Hematopoietic multipotent progenitor cell treated with erythropoietin and hydrocortisone succinate and interleukin-3 and kit ligand, for 6 days (in vitro differentiated cells): ENCODE measurements at regions not wholly inside any gene's neighbourhood (a gene's known extent, or its start where the extent isn't known, plus 50 kb on each side); places are given as distances from the start of the nearest gene placed in this dataset.
"Not testable (repeated sequence)": the region's sequence is repeated elsewhere in the genome, so short reads cannot be mapped to it uniquely, and the experiment has no call there.

Source experiments
- DNase-seq: peaks from one replicate; pipeline ENCODE4 v3.0.0-alpha.2; 2015

DNA sequence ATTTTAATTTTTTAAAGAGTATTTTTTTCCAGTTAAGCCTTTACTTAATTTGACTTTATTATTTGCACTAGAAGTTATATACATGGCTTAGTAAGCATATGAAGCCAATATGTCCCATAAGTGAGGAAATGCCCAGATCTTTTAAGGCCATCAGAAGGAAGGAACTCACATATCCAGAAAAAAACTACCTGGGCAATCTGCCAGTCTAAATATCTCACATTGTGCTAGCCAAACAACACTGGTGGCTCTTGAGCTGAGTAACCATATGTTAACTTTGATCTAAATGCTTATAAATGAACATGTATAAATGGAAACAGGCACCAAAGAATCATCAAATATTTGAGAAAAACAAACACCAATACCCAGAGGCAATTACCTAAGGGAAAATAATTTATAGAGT, 138.6 kb upstream of the APOOL start:
- DNase-seq: no peak

DNA sequence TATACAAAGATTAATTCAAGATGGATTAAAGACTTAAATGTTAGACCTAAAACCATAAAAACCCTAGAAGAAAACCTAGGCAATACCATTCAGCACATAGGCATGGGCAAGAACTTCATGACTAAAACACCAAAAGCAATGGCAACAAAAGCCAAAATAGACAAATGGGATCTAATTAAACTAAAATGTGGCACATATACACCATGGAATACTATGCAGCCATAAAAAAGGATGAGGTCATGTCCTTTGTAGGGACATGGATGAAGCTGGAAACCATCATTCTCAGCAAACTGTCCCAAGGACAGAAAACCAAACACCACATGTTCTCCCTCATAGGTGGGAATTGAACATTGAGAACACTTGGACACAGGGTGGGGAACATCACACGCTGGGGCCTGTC, 133.4 kb upstream of the APOOL start:
- DNase-seq: not testable (repeated sequence)

DNA sequence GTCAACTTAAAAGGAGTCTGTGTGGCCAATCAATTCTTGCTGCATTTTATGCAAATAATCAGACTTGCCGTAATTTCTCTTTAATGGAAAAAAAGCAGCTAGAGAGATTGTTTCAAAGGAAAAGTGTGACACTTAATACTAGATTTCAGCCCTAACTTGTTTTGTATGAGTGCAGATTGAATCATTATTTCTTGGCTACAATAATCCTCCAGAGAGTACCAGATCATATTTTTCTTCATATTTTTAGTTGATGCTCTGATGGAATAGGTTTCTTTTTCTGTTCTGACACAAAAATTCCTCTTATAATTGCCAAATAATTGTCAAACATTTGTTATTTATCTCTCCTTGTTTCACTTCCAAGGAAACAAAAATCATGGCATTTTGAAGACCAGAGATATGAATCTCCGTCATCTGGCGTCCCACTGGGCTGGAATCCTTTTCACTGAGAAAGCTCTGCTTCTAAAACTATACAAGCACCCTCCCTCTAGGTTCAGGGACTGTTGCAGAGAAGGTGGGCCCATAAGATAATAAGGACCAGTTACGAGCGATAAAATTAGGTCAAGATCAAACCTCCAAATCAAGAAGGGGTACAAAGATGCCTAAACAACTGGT, 131.4 kb upstream of the APOOL start:
- not testable (repeated sequence) for DNase-seq

DNA sequence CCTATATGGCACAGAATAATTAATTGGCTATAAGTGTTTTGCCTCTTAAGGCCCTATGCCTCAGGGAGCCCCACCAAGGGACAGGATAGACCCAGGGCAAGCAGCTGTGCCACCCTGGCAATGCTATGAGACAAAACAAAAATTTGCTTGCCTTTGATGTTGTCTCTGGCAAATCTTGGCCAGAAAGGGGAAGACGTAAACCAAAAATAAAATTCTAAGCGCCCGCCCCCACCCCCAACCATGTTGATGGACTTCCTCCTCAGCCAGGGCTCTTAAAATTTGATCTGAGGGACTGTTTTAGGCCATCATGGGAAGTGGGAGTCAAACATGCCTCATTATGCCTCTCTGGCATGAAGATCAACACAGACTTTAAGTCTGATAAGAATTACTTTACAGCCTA, 130.5 kb upstream of the APOOL start:
- DNase-seq: no peak

DNA sequence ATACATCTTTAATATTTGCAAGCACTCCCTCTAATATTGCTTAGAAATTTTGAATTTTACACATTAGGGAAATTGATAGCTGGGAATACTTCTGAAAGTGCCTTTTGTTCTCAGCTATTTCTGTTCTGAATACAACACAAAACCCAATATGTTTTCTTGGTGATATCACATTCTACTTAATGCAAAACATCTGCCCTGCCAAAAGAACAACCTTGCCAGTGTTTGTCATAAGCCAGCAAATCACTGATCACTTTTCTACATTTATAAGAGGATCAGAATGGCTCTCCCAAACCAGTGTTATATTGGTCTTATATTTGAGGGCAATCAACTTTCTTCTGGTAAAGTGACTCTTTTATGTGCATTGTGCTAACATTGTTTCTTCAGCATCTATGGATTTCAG, 126.8 kb upstream of the APOOL start:
- no peak for DNase-seq

DNA sequence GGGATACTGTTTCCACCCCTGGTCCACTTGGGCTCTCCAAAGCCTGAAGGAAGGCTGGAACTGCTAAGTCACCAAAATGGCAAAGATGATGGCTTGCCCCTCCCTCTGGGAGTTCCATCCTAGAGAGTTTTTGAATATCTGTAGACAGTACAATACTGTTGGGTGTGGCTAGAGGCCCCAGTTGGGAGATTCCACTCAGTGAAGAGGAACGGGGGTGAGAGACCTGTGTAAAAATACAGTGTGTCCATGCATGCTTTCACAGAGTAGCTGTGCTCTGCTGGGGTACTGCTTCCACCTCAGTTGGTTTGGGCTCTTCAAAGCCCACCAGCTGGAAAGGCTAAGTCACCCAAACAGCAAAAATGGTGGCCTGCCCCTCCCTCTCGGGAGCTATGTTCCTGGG, 109.8 kb upstream of the APOOL start:
- no peak for DNase-seq

DNA sequence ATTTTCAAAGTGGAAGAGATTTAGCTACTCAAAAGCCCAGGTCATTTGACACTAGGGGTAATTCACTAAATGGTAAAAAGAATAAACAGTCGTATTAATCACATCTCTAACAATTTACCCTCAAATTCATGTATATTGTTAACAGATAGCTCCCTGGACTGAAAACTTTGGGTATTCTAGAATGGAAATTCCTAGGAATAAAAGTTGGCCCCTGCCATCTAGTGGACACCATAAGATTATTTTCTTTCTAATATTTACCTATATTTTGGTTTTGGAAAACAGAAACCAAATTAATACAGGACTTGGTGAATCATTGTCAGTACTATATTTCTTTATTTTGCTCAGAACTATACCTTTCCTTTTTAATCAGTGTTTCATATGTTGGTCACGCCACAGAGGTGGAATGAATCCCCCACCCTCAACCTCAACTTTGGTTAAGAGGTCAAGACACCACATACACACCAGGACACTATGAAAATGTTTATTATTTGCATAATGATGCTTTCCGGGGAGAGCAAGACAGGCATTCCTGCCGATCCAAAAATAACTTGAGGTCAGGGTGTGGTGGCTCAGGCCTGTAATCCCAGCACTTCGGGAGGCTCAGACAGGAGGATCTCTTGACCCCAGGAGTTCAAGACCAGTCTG, 96.2 kb upstream of the APOOL start:
- peak; percentile 5 for DNase-seq

DNA sequence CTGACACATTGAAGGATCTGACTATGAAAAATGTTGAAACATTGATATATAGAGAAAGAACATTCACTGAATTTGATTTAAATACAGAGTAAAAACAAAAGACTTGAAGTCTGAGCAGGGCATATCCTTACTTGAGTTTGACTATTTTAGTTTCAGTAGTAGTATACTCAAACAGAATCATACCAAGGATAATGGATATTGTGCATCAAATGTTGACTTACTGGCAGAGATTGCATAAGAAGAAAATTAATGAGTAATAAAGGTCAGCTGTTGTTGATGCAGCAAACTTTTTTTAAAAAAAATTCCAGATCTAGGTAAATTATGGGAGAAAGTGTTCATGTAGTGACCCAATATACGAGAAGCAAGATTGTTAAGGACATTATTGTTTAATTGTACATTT, 94.5 kb upstream of the APOOL start:
- no peak for DNase-seq

DNA sequence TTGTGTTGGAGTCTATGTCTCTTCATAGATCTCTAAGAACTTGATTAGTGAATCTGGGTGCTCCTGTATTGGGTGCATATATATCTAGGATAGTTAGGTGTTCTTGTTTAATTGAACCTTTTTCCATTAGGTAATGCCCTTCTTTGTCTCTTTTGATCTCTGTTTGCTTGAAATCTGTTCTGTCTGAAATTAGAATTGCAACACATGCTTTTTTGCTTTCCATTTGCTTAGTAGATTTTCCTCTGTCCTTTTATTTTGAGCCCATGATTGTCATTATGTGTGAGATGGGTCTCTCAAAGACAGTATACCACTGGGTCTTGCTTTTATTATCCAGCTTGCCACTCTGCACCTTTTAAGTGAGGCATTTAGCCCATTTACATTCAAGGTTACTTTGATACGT, 79.1 kb upstream of the APOOL start:
- no peak for DNase-seq

DNA sequence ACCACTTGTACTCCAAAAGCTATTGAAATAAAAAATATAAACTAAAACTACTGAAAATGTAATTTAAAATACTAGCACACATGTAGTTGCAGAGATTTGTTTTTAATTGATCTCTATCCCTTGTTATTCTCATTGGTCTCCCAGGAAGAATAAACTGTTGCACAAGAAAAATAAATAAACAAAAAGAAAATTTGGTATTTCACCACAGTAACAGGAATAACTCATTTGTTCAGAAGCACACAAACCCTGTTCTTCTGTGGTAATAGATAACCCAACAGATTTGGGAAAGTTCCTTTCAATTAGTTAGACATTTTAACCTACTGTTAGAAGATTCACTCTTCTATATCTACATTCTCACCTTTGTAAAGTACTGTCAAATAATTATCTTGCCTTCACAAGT, 70.9 kb upstream of the APOOL start:
- no peak for DNase-seq

DNA sequence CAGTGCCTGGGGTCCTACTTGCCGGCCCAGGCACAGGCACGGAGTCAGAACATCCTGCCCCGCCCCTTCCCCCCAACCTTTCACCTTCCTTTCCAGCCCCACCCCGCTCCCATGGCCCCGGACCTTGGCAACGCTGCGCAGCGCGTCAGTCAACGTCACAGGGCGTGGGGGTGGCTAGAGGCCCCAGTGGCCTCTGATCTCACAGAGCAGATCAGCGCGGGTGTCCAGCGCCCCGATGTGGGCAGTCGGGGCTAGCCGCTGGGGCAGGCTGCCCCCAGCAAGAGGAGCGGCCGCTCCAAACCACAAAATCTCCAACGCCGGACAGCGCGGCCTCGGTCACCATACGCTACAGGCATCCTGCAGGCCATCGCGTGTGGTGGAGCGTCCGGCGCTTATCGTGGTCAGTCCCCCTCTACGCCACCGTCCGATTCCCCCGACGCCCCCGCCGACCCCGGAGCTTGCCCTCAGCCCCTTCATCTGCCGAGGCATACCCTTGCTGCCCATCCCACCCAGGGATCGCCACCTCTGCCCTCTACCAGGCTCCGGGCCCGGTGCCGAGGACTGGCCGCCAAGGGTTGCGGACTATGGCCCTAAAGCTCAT, 69.6 kb upstream of the APOOL start:
- DNase-seq: no peak
